GM12878 (cell line): ENCODE measurements at regions not wholly inside any gene's neighbourhood (a gene's known extent, or its start where the extent isn't known, plus 50 kb on each side); places are given as distances from the start of the nearest gene placed in this dataset.

Source experiments
- ATAC-seq: fragments of 200-7000 bp; cut with Tn5 transposase; 3 replicates; pipeline ENCODE4 v1.9.1; 2020; ENCODE audit warnings: mild to moderate bottlenecking, moderate library complexity
- BruUV-seq: library from RNA; stranded (reverse); fragments of 400-500 nt; replicated peaks from 2 replicates; lab custom pipeline; 2021; lab: Mats Ljungman, UMichigan
- CTCF ChIA-PET: fragments of 300-600 bp; sonication (Branson Sonifier 250); formaldehyde crosslinking; extraction: SDS; loops from one replicate; lab custom pipeline; 2021; ENCODE audit warnings: inconsistent platforms; lab: Yijun Ruan, JAX
- POLR2A ChIA-PET: fragments of 350-600 bp; formaldehyde crosslinking; extraction: SDS; loops from one replicate; lab custom pipeline; 2021; ENCODE audit warnings: inconsistent platforms; lab: Charles Lee
- RAD21 ChIA-PET: fragments of 300-600 bp; sonication (Branson Sonifier 250); formaldehyde crosslinking; loops from one replicate; lab custom pipeline; 2023; ENCODE audit warnings: antibody characterized with exemption; ENCODE audit not compliant: unreplicated experiment; lab: Charles Lee
- SMC1A ChIA-PET: fragments of 300-600 bp; sonication (Branson Sonifier 250); formaldehyde crosslinking; loops from one replicate; lab custom pipeline; 2023; ENCODE audit not compliant: unreplicated experiment, uncharacterized antibody; lab: Charles Lee
- DNase-seq: peaks from one replicate; pipeline ENCODE4 v3.0.0-alpha.2; 2011; ENCODE audit warnings: low read depth, low spot score
- FAIRE-seq: peaks from 3 replicates; lab custom pipeline; 2011; peaks lifted over from hg19 to GRCh38; lab: Jason Lieb, UNC
- H2AFZ ChIP-seq: 2 replicates; pipeline ENCODE4 v1.6.0; 2011; ENCODE audit warnings: low read depth, low read length, control low read depth; ENCODE audit not compliant: control insufficient read depth
- H3K27ac ChIP-seq: 2 replicates; pipeline ENCODE4 v1.5.1; 2011; ENCODE audit warnings: control low read depth; ENCODE audit not compliant: control insufficient read depth, insufficient read depth
- H3K27me3 ChIP-seq, 2 experiments: replicated peaks in 1 of 2; 2 replicates each; pipeline versions ENCODE4 v1.6.0 to v1.6.1; 2011; ENCODE audit warnings: low read length in 1 of 2; ENCODE audit not compliant: control insufficient read depth in 2 of 2, insufficient read depth in 2 of 2
- H3K36me3 ChIP-seq, 2 experiments: 2 replicates each; pipeline ENCODE4 v1.5.1; 2011; ENCODE audit warnings: low read length in 1 of 2; ENCODE audit not compliant: control insufficient read depth in 2 of 2, insufficient read depth in 2 of 2
- H3K4me1 ChIP-seq: 2 replicates; pipeline ENCODE4 v1.6.1; 2011; ENCODE audit warnings: mild to moderate bottlenecking, low read length, moderate library complexity, mixed read lengths; ENCODE audit not compliant: control insufficient read depth, insufficient read depth
- H3K4me2 ChIP-seq: 2 replicates; pipeline ENCODE4 v1.6.0; 2011; ENCODE audit warnings: control low read depth; ENCODE audit not compliant: control insufficient read depth, insufficient read depth
- H3K4me3 ChIP-seq: fragments of 200-600 bp; sonication (generic); 2 replicates; pipeline ENCODE4 v1.5.1; 2016
- H3K79me2 ChIP-seq: 2 replicates; pipeline ENCODE4 v1.6.0; 2011; ENCODE audit warnings: low read length; ENCODE audit not compliant: control insufficient read depth, insufficient read depth
- H3K9ac ChIP-seq: 2 replicates; pipeline ENCODE4 v1.8.0; 2011; ENCODE audit warnings: low read length, control low read depth, mixed read lengths; ENCODE audit not compliant: control insufficient read depth, insufficient read depth
- H3K9me3 ChIP-seq: replicated peaks from 3 replicates; pipeline ENCODE4 v1.5.1; 2011; ENCODE audit warnings: mild to moderate bottlenecking, low read length; ENCODE audit not compliant: control insufficient read depth, insufficient read depth
- H4K20me1 ChIP-seq: 2 replicates; pipeline ENCODE4 v1.6.0; 2011; ENCODE audit not compliant: control insufficient read depth, insufficient read depth
- ATF7 ChIP-seq: fragments of 450-650 bp; IDR thresholded peaks from 2 replicates; pipeline ENCODE4 v1.6.1; 2016; ENCODE audit warnings: low read depth, mild to moderate bottlenecking
- DPF2 ChIP-seq: fragments of 450-650 bp; IDR thresholded peaks from 2 replicates; pipeline ENCODE4 v1.6.1; 2017; ENCODE audit warnings: mild to moderate bottlenecking
- IKZF1 ChIP-seq: fragments of 450-650 bp; conservative IDR thresholded peaks from 2 replicates; pipeline ENCODE4 v1.6.1; 2017; ENCODE audit warnings: antibody characterized with exemption, mild to moderate bottlenecking
- NFYA ChIP-seq: IDR thresholded peaks from 2 replicates; pipeline ENCODE4 v1.6.1; 2011; ENCODE audit warnings: low read depth, mild to moderate bottlenecking, low read length, improper control_type of control experiment, borderline replicate concordance
- SRF ChIP-seq, 2 experiments: IDR thresholded peaks; 2 replicates each; pipeline ENCODE4 v1.6.1; 2011; ENCODE audit warnings: low read depth in 2 of 2, low read length in 2 of 2, mild to moderate bottlenecking in 1 of 2, moderate library complexity in 1 of 2
- SUZ12 ChIP-seq: fragments of 200-600 bp; sonication (generic); IDR thresholded peaks from one replicate; pipeline ENCODE4 v1.6.1; 2018; ENCODE audit warnings: antibody characterized with exemption, mild to moderate bottlenecking; ENCODE audit not compliant: unreplicated experiment
- WRNIP1 ChIP-seq: IDR thresholded peaks from 2 replicates; pipeline ENCODE4 v1.6.1; 2011; ENCODE audit warnings: low read depth, low read length, improper control_type of control experiment, borderline replicate concordance
- ZSCAN29 ChIP-seq: fragments of 450-650 bp; IDR thresholded peaks from 2 replicates; pipeline ENCODE4 v1.6.1; 2017; ENCODE audit warnings: mild to moderate bottlenecking, moderate library complexity
- ZZZ3 ChIP-seq: IDR thresholded peaks from 2 replicates; pipeline ENCODE4 v1.6.1; 2011; ENCODE audit warnings: low read depth; ENCODE audit not compliant: control insufficient read depth, insufficient read length
- WGBS: methylation state at CpG from one replicate; pipeline ENCODE4 v1.1.6; 2016; ENCODE audit warnings: low lambda C conversion rate; ENCODE audit not compliant: insufficient replicate concordance, insufficient coverage; ENCODE audit errors: missing lambda C conversion rate; 5-methylcytosine and 5-hydroxymethylcytosine counted together
- in situ Hi-C: fragments of 300-500 bp; cut with MboI; formaldehyde crosslinking; loops from 9 replicates; pipeline ENCODE4 v1.14.3; 2018; ENCODE audit warnings: mixed read lengths
- intact Hi-C: fragments of 100-400 bp; cut with micrococcal nuclease; formaldehyde crosslinking; loops from one replicate; pipeline ENCODE4 v1.14.2; 2022; ENCODE audit not compliant: unreplicated experiment
- TF ChIP-seq, protein P1 (sequence below): fragments of 450-650 bp; formaldehyde crosslinking; IDR thresholded peaks from 2 replicates; pipeline ENCODE4 v1.4.0; 2020; ENCODE audit warnings: mild to moderate bottlenecking, moderate library complexity
- TF ChIP-seq, protein P2 (sequence below): IDR thresholded peaks from 2 replicates; pipeline ENCODE4 v1.6.1; 2012; ENCODE audit warnings: low read depth, low read length, improper control_type of control experiment

DNA sequence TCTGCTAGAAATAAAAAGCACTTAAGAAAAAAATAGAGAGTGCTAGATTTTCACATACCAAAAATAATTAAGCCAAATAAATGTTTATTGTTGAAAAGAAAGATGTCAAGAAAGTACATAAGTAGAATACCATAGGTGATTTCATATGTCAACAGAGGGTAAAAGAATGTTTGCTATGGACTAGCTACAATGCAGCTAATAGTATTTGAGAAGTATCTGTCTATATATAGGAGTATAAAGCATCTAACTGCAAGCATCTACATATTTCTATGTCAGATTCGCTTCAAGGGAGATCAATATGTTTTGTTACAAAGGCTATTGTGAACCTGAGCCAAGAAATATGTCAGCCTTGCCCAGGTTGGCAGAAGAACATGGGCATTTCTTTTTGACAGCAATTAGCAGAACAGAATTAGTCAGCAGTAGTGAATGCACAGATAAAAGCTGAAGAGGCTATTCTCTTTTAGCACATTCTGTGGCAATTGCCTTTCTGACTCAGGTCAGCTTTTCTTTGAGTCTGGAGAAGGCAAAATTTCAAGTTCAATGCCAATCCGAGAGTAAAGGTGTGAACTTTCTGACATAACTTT lies 140.1 kb downstream of the ALG10B start (continued):
- TF ChIP-seq, protein P1, sequence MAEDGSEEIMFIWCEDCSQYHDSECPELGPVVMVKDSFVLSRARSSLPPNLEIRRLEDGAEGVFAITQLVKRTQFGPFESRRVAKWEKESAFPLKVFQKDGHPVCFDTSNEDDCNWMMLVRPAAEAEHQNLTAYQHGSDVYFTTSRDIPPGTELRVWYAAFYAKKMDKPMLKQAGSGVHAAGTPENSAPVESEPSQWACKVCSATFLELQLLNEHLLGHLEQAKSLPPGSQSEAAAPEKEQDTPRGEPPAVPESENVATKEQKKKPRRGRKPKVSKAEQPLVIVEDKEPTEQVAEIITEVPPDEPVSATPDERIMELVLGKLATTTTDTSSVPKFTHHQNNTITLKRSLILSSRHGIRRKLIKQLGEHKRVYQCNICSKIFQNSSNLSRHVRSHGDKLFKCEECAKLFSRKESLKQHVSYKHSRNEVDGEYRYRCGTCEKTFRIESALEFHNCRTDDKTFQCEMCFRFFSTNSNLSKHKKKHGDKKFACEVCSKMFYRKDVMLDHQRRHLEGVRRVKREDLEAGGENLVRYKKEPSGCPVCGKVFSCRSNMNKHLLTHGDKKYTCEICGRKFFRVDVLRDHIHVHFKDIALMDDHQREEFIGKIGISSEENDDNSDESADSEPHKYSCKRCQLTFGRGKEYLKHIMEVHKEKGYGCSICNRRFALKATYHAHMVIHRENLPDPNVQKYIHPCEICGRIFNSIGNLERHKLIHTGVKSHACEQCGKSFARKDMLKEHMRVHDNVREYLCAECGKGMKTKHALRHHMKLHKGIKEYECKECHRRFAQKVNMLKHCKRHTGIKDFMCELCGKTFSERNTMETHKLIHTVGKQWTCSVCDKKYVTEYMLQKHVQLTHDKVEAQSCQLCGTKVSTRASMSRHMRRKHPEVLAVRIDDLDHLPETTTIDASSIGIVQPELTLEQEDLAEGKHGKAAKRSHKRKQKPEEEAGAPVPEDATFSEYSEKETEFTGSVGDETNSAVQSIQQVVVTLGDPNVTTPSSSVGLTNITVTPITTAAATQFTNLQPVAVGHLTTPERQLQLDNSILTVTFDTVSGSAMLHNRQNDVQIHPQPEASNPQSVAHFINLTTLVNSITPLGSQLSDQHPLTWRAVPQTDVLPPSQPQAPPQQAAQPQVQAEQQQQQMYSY (CRISPR knock-in tag) = no peak
- TF ChIP-seq DPF2 (no peak), IKZF1 (no peak), SRF (IDR thresholded peaks at IDR 0.05; ENCODE audit: low read depth in 2 of 2, low read length in 2 of 2) (no peak), ATF7 (no peak)
- TF ChIP-seq, protein P2, sequence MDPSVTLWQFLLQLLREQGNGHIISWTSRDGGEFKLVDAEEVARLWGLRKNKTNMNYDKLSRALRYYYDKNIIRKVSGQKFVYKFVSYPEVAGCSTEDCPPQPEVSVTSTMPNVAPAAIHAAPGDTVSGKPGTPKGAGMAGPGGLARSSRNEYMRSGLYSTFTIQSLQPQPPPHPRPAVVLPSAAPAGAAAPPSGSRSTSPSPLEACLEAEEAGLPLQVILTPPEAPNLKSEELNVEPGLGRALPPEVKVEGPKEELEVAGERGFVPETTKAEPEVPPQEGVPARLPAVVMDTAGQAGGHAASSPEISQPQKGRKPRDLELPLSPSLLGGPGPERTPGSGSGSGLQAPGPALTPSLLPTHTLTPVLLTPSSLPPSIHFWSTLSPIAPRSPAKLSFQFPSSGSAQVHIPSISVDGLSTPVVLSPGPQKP = no peak

DNA sequence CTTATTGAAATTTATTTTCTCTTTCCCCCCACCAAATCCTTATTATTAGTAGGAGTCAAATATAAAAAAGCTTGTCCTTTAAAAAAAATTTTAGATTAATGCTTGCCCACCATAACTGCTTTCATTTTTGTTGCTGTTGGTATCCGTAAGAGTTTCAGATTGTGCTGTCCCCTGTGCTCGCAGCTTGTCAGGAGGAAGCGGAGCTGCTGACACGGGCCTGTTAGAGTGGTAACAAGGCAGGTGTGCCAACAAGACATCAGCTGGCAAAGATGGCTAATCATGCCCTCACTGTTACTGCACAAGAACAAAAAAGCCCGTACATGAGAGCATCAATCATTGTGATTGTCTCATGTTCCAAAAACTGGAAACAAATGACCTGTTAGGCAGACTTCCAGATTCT lies 148.4 kb downstream of the ALG10B start:
- Histone ChIP-seq H3K4me3 (no peak overlapping the region), H3K27me3 (no peaks in the 10 kb centered on the region), H3K4me2 (no peak overlapping the region), H3K9ac (no peak overlapping the region), H3K9me3 (no peaks in the 10 kb centered on the region), H3K27ac (no peak overlapping the region), H3K4me1 (no peaks in the 10 kb centered on the region), H2AFZ (no peak overlapping the region), H3K36me3 (no peaks in the 10 kb centered on the region), H3K79me2 (no peaks in the 10 kb centered on the region), H4K20me1 (no peaks in the 10 kb centered on the region)
- SMC1A ChIA-PET = interaction anchor here (1.4 kb wide), 1 partner anchor 8 kb away, joined by 4 read pairs; no protein-coding TSS in a partner anchor
- CTCF ChIA-PET = no interaction called here
- FAIRE-seq (no peak), ATAC-seq (peak; percentile 46; the same call in 2 of the 3 replicates), DNase-seq (no peak)
- intact Hi-C loops (no loop called here), in situ Hi-C loops (no loop called here)
- WGBS = 17% methylated on average over 5 of the region's 5 CpGs
- TF ChIP-seq WRNIP1 (no peak), NFYA (no peak), ZZZ3 (no peak), SUZ12 (no peak), ZSCAN29 (no peak)
- TF ChIP-seq, protein P2 = no peak
- no TSS peak for BruUV-seq
- POLR2A ChIA-PET = no interaction called here
- RAD21 ChIA-PET = interaction anchor here (0.6 kb wide), 1 partner anchor 809 kb away, joined by 4 read pairs; no protein-coding TSS in a partner anchor
